ENCODE measurements at regions not wholly inside any gene's neighbourhood (a gene's known extent, or its start where the extent isn't known, plus 50 kb on each side); places are given as distances from the start of the nearest gene placed in this dataset.

GRCh38 chr1:119226321-119226720 is 85.9 kb upstream of the WARS2 start:
- ATAC-seq = no peak
- TF ChIP-seq ZNF8 (CRISPR knock-in tag; IDR thresholded peaks at IDR 0.05) (no peak), GLIS3 (CRISPR knock-in tag; IDR thresholded peaks at IDR 0.05) (no peak), ESRRG (CRISPR knock-in tag; IDR thresholded peaks at IDR 0.05) (no peak)

GRCh38 chr1:119226913-119227312 is 86.5 kb upstream of the WARS2 start:
- TF ChIP-seq ESRRG (CRISPR knock-in tag; IDR thresholded peaks at IDR 0.05) (no peak), CSDC2 (CRISPR knock-in tag; IDR thresholded peaks at IDR 0.05) (no peak), TOX (CRISPR knock-in tag; IDR thresholded peaks at IDR 0.05; ENCODE audit: borderline replicate concordance) (no peak), ZNF8 (CRISPR knock-in tag; IDR thresholded peaks at IDR 0.05) (no peak), GLIS3 (CRISPR knock-in tag; IDR thresholded peaks at IDR 0.05) (no peak), ZFP3 (CRISPR knock-in tag; IDR thresholded peaks at IDR 0.05) (no peak), ZC3H10 (CRISPR knock-in tag; IDR thresholded peaks at IDR 0.05) (no peak), TCF4 (CRISPR knock-in tag; IDR thresholded peaks at IDR 0.05; ENCODE audit: borderline replicate concordance) (no peak), SNAI2 (CRISPR knock-in tag; IDR thresholded peaks at IDR 0.05) (no peak)
- TF ChIP-seq, protein P1, sequence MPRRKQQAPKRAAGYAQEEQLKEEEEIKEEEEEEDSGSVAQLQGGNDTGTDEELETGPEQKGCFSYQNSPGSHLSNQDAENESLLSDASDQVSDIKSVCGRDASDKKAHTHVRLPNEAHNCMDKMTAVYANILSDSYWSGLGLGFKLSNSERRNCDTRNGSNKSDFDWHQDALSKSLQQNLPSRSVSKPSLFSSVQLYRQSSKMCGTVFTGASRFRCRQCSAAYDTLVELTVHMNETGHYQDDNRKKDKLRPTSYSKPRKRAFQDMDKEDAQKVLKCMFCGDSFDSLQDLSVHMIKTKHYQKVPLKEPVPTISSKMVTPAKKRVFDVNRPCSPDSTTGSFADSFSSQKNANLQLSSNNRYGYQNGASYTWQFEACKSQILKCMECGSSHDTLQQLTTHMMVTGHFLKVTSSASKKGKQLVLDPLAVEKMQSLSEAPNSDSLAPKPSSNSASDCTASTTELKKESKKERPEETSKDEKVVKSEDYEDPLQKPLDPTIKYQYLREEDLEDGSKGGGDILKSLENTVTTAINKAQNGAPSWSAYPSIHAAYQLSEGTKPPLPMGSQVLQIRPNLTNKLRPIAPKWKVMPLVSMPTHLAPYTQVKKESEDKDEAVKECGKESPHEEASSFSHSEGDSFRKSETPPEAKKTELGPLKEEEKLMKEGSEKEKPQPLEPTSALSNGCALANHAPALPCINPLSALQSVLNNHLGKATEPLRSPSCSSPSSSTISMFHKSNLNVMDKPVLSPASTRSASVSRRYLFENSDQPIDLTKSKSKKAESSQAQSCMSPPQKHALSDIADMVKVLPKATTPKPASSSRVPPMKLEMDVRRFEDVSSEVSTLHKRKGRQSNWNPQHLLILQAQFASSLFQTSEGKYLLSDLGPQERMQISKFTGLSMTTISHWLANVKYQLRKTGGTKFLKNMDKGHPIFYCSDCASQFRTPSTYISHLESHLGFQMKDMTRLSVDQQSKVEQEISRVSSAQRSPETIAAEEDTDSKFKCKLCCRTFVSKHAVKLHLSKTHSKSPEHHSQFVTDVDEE (CRISPR knock-in tag; IDR thresholded peaks at IDR 0.05) = no peak
- TF ChIP-seq, protein P2, sequence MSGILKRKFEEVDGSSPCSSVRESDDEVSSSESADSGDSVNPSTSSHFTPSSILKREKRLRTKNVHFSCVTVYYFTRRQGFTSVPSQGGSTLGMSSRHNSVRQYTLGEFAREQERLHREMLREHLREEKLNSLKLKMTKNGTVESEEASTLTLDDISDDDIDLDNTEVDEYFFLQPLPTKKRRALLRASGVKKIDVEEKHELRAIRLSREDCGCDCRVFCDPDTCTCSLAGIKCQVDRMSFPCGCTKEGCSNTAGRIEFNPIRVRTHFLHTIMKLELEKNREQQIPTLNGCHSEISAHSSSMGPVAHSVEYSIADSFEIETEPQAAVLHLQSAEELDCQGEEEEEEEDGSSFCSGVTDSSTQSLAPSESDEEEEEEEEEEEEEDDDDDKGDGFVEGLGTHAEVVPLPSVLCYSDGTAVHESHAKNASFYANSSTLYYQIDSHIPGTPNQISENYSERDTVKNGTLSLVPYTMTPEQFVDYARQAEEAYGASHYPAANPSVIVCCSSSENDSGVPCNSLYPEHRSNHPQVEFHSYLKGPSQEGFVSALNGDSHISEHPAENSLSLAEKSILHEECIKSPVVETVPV (CRISPR knock-in tag; IDR thresholded peaks at IDR 0.05) = no peak
- ATAC-seq = no peak

DNA sequence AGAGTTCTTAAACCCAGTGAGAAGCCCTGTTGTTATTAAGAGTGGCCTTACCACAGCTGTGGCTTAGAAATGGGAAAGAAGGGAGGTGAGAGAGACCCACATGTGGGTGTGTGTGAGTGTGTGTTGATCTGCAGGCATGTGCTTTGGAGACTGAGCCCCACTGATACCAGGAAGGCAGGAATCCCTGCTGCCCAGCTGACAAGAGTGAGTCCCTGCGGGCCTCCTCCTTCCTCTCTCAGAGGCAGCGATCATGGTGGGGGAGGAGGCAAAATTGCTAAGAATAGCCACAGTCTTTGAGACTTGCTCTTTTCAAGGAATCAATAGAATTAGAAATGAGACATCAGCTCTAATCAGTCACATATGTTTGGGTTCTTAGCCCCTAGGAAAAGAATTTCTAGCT is 87.0 kb upstream of the WARS2 start:
- ATAC-seq = peak; percentile 20
- no peak for TF ChIP-seq ZNF565 (CRISPR knock-in tag; conservative IDR thresholded peaks at IDR 0.05; ENCODE audit: low read depth)
- TF ChIP-seq OSR1 (CRISPR knock-in tag; IDR thresholded peaks at IDR 0.05) = no peak
- no peak for TF ChIP-seq BACH2 (CRISPR knock-in tag; IDR thresholded peaks at IDR 0.05; ENCODE audit: borderline replicate concordance)
- no peak for TF ChIP-seq ZFP3 (CRISPR knock-in tag; IDR thresholded peaks at IDR 0.05)
- no peak for TF ChIP-seq ZNF8 (CRISPR knock-in tag; IDR thresholded peaks at IDR 0.05)
- TF ChIP-seq GLIS3 (CRISPR knock-in tag; IDR thresholded peaks at IDR 0.05) = no peak
- TF ChIP-seq PATZ1 (CRISPR knock-in tag; IDR thresholded peaks at IDR 0.05; ENCODE audit: borderline replicate concordance) = no peak
- TF ChIP-seq TOX (CRISPR knock-in tag; IDR thresholded peaks at IDR 0.05; ENCODE audit: borderline replicate concordance) = no peak
- TF ChIP-seq ESRRG (CRISPR knock-in tag; IDR thresholded peaks at IDR 0.05) = no peak
- TF ChIP-seq CSDC2 (CRISPR knock-in tag; IDR thresholded peaks at IDR 0.05) = no peak
- no peak for TF ChIP-seq ARNTL (CRISPR knock-in tag; IDR thresholded peaks at IDR 0.05; ENCODE audit: borderline replicate concordance, low read depth)
- TF ChIP-seq SNAI2 (CRISPR knock-in tag; IDR thresholded peaks at IDR 0.05) = no peak
- TF ChIP-seq, protein P3, sequence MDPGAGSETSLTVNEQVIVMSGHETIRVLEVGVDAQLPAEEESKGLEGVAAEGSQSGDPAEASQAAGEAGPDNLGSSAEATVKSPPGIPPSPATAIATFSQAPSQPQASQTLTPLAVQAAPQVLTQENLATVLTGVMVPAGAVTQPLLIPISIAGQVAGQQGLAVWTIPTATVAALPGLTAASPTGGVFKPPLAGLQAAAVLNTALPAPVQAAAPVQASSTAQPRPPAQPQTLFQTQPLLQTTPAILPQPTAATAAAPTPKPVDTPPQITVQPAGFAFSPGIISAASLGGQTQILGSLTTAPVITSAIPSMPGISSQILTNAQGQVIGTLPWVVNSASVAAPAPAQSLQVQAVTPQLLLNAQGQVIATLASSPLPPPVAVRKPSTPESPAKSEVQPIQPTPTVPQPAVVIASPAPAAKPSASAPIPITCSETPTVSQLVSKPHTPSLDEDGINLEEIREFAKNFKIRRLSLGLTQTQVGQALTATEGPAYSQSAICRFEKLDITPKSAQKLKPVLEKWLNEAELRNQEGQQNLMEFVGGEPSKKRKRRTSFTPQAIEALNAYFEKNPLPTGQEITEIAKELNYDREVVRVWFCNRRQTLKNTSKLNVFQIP (CRISPR knock-in tag; IDR thresholded peaks at IDR 0.05; ENCODE audit: borderline replicate concordance, low read depth) = no peak
- TF ChIP-seq TCF4 (CRISPR knock-in tag; IDR thresholded peaks at IDR 0.05; ENCODE audit: borderline replicate concordance) = no peak
- TF ChIP-seq, protein P1 (CRISPR knock-in tag; IDR thresholded peaks at IDR 0.05) = no peak
- TF ChIP-seq ISL1 (CRISPR knock-in tag; IDR thresholded peaks at IDR 0.05) = no peak
- no peak for TF ChIP-seq PPARA (CRISPR knock-in tag; IDR thresholded peaks at IDR 0.05; ENCODE audit: borderline replicate concordance)
- TF ChIP-seq ZFP30 (CRISPR knock-in tag; IDR thresholded peaks at IDR 0.05) = no peak
- no peak for TF ChIP-seq RARB (CRISPR knock-in tag; IDR thresholded peaks at IDR 0.05)
